SU-DHL-6 (cell line): ENCODE measurements at regions not wholly inside any gene's neighbourhood (a gene's known extent, or its start where the extent isn't known, plus 50 kb on each side); places are given as distances from the start of the nearest gene placed in this dataset.

Source experiments
- H2AFZ ChIP-seq: fragments of 200-600 bp; sonication (generic); 2 replicates; pipeline ENCODE4 v1.6.1; 2014; ENCODE audit warnings: low read depth, mild to moderate bottlenecking, moderate library complexity, mixed read lengths, antibody characterized with exemption, low read length; ENCODE audit not compliant: severe bottlenecking
- H3F3A ChIP-seq: fragments of 200-600 bp; shearing (Covaris generic); 2 replicates; pipeline ENCODE4 v1.6.0; 2016; ENCODE audit warnings: antibody characterized with exemption, mild to moderate bottlenecking; ENCODE audit not compliant: insufficient read depth
- H3K27ac ChIP-seq: fragments of 200-600 bp; sonication (generic); 2 replicates; pipeline ENCODE4 v1.5.1; 2016; ENCODE audit warnings: low read depth, mild to moderate bottlenecking, low read length, moderate library complexity, mixed read lengths
- H3K27me3 ChIP-seq: fragments of 200-600 bp; sonication (generic), shearing (Covaris generic); 2 replicates; pipeline ENCODE4 v1.6.0; 2014; ENCODE audit warnings: mild to moderate bottlenecking, low read length
- H3K36me3 ChIP-seq: fragments of 200-600 bp; sonication (generic); 2 replicates; pipeline ENCODE4 v1.6.1; 2014; ENCODE audit warnings: mild to moderate bottlenecking, low read length, mixed read lengths
- H3K4me2 ChIP-seq: fragments of 300-600, 200-600 bp; shearing (Covaris generic), sonication (generic); 2 replicates; pipeline ENCODE4 v1.6.0; 2014; ENCODE audit warnings: low read length, low read depth, mild to moderate bottlenecking; ENCODE audit not compliant: poor library complexity, severe bottlenecking
- H3K4me3 ChIP-seq: fragments of 200-600 bp; sonication (generic); 2 replicates; pipeline ENCODE4 v1.5.1; 2014; ENCODE audit warnings: antibody characterized with exemption, low read length, mild to moderate bottlenecking, mixed read lengths; ENCODE audit not compliant: insufficient read depth, poor library complexity, severe bottlenecking
- H3K79me2 ChIP-seq: fragments of 200-600 bp; sonication (generic); 2 replicates; pipeline ENCODE4 v1.6.1; 2014; ENCODE audit warnings: mild to moderate bottlenecking, low read length, moderate library complexity; ENCODE audit not compliant: insufficient read depth
- H3K9ac ChIP-seq: fragments of 200-600 bp; sonication (generic); 2 replicates; pipeline ENCODE4 v1.7.0; 2014; ENCODE audit warnings: mild to moderate bottlenecking, low read length
- H3K9me2 ChIP-seq: fragments of 200-600 bp; sonication (generic); replicated peaks from 2 replicates; pipeline ENCODE4 v1.6.1; 2014; ENCODE audit warnings: low read length; ENCODE audit not compliant: insufficient read depth
- H3K9me3 ChIP-seq: fragments of 200-600 bp; sonication (generic); 2 replicates; pipeline ENCODE4 v1.6.1; 2014; ENCODE audit warnings: low read length, mixed read lengths; ENCODE audit not compliant: insufficient read depth
- H4K20me1 ChIP-seq: fragments of 200-600 bp; sonication (generic); 2 replicates; pipeline ENCODE4 v1.6.1; 2014; ENCODE audit warnings: low read depth, mild to moderate bottlenecking, antibody characterized with exemption, low read length, moderate library complexity, mixed read lengths
- EZH2phosphoT487 ChIP-seq: fragments of 200-600 bp; sonication (generic), shearing (Covaris generic); conservative IDR thresholded peaks from 2 replicates; pipeline ENCODE4 v1.6.1; 2018; ENCODE audit warnings: mild to moderate bottlenecking, antibody characterized with exemption, low read length, moderate library complexity, mixed read lengths
- TF ChIP-seq, protein P1 (sequence below): fragments of 200-600 bp; sonication (generic); IDR thresholded peaks from one replicate; pipeline ENCODE4 v1.5.1; 2017; ENCODE audit warnings: antibody characterized with exemption, mild to moderate bottlenecking, low read length, moderate library complexity; ENCODE audit not compliant: insufficient read depth, poor library complexity, severe bottlenecking

DNA sequence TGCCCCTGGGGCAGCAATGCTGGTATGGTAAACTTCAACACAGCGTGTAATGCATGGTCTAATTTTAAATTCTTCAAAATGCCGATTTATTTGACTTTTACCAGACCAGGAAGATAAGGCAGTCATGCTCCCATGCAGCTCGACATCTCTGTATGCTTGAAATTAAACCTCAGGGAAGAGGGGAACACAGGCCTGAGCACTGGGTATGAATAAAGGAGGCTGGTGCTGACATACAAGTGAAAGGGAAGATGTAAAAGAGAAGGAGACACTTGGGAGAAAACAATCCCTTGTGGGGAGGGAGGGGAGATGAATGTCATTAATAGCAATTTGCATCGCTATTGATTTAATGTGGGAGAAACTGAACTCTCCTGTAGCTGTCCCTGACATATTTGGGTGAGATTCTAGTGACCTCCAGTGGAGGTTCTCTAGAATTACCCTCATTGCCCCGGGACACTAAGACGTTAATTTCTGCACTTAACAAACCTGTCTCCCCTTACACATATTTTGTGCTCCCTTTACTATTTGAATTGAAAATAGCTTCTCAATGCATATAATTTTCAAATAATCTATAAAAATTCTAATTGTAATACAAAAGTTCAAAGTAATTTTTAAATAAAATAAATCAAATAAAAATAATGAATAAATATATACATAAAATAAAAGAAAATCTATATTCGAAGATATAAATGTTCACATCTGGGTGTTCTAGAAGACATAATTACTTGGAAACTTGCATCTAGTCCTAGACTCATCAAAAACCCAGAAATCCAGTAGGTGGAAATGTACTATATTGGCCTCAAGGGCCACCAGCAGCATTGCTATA, 283.1 kb downstream of the LMX1A start:
- H3K79me2 ChIP-seq: no peaks in the 10 kb centered on the region
- no peaks in the 10 kb centered on the region for H3K27me3 ChIP-seq
- H4K20me1 ChIP-seq: no peaks in the 10 kb centered on the region
- no peak overlapping the region for H3K9ac ChIP-seq
- H3K4me3 ChIP-seq: no peak overlapping the region
- no peak for TF ChIP-seq EZH2phosphoT487
- TF ChIP-seq, protein P1, sequence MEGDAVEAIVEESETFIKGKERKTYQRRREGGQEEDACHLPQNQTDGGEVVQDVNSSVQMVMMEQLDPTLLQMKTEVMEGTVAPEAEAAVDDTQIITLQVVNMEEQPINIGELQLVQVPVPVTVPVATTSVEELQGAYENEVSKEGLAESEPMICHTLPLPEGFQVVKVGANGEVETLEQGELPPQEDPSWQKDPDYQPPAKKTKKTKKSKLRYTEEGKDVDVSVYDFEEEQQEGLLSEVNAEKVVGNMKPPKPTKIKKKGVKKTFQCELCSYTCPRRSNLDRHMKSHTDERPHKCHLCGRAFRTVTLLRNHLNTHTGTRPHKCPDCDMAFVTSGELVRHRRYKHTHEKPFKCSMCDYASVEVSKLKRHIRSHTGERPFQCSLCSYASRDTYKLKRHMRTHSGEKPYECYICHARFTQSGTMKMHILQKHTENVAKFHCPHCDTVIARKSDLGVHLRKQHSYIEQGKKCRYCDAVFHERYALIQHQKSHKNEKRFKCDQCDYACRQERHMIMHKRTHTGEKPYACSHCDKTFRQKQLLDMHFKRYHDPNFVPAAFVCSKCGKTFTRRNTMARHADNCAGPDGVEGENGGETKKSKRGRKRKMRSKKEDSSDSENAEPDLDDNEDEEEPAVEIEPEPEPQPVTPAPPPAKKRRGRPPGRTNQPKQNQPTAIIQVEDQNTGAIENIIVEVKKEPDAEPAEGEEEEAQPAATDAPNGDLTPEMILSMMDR: peak; percentile 38
- H3F3A ChIP-seq: no peaks in the 10 kb centered on the region
- H3K9me2 ChIP-seq: no peaks in the 10 kb centered on the region
- H3K36me3 ChIP-seq: no peaks in the 10 kb centered on the region
- no peak overlapping the region for H3K4me2 ChIP-seq
- H3K9me3 ChIP-seq: no peaks in the 10 kb centered on the region
- H2AFZ ChIP-seq: no peak overlapping the region
- no peak overlapping the region for H3K27ac ChIP-seq

DNA sequence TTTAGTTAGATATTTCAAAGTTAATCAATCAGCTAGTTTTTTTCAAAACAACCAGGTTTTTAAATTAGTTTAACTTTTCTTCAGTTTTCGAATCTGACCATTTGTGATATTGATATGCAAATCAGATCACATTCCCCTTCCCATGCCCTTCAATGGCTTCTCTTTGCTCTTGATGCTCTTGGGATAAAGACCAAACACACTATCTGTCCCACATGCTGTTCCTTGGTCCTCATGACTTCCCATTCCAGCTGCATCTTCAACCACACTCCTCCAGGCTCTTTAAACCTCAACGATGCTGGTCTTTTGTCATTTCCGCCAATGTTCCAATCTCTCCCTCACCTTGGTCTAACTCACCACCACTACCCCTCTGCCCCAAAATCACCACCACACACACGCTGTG, 285.8 kb downstream of the LMX1A start:
- no peaks in the 10 kb centered on the region for H3K36me3 ChIP-seq
- no peaks in the 10 kb centered on the region for H3K9me3 ChIP-seq
- H2AFZ ChIP-seq: no peak overlapping the region
- H3K4me2 ChIP-seq: no peak overlapping the region
- no peaks in the 10 kb centered on the region for H4K20me1 ChIP-seq
- H3K27me3 ChIP-seq: no peaks in the 10 kb centered on the region
- H3K9ac ChIP-seq: no peak overlapping the region
- TF ChIP-seq EZH2phosphoT487: no peak
- TF ChIP-seq, protein P1: no peak
- no peaks in the 10 kb centered on the region for H3F3A ChIP-seq
- no peak overlapping the region for H3K4me3 ChIP-seq
- H3K9me2 ChIP-seq: no peaks in the 10 kb centered on the region
- H3K27ac ChIP-seq: no peak overlapping the region
- no peaks in the 10 kb centered on the region for H3K79me2 ChIP-seq

DNA sequence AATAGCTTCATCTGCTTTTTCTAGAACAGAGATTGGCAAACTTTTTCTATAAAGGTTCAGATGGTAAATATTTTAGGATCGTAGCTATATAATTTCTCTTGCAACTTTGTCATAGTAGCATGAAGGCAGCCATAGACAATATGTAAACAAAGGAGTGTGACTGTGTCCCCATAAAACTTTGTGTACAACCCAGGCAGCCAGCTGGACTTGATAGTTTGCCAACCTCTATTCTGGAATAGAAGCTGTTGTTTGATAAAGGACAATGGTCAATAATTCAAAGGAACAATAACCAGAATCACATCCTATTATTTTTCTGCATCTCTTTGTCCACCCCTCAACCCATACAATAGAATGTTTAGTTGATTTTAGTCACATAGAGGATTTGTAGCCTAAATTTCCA, 286.7 kb downstream of the LMX1A start:
- H3K79me2 ChIP-seq: no peaks in the 10 kb centered on the region
- H3K36me3 ChIP-seq: no peaks in the 10 kb centered on the region
- H4K20me1 ChIP-seq: no peaks in the 10 kb centered on the region
- TF ChIP-seq, protein P1: no peak
- no peak for TF ChIP-seq EZH2phosphoT487
- H3K9me2 ChIP-seq: no peaks in the 10 kb centered on the region
- no peaks in the 10 kb centered on the region for H3K9me3 ChIP-seq
- H2AFZ ChIP-seq: no peak overlapping the region
- H3K4me2 ChIP-seq: no peak overlapping the region
- H3K27ac ChIP-seq: no peak overlapping the region
- H3K4me3 ChIP-seq: no peak overlapping the region
- no peak overlapping the region for H3K9ac ChIP-seq
- H3K27me3 ChIP-seq: no peaks in the 10 kb centered on the region
- no peaks in the 10 kb centered on the region for H3F3A ChIP-seq
